ENCODE measurements at regions not wholly inside any gene's neighbourhood (a gene's known extent, or its start where the extent isn't known, plus 50 kb on each side); places are given as distances from the start of the nearest gene placed in this dataset.

- Histone ChIP-seq H3K36me3 (no peaks in the 10 kb centered on the region), H3K27me3 (peaks cover 15% of the 10 kb centered on the region; the same call in 1 of the 2 replicates), H3K27ac (no peak overlapping the region), H3K4me1 (no peaks in the 10 kb centered on the region), H3K9me3 (replicated peaks) (no peaks in the 10 kb centered on the region), H3K4me3 (no peak overlapping the region)
- no peak for DNase-seq
Measured at GRCh38 chr6:168130168-168130696, 51.2 kb upstream of the FRMD1 start.

GRCh38 chr6:168129292-168130167 is 50.5 kb upstream of the FRMD1 start:
- no peaks in the 10 kb centered on the region for H3K9me3 ChIP-seq (replicated peaks)
- no peaks in the 10 kb centered on the region for H3K4me1 ChIP-seq
- H3K27ac ChIP-seq = no peak overlapping the region
- H3K4me3 ChIP-seq = no peak overlapping the region
- H3K36me3 ChIP-seq = no peaks in the 10 kb centered on the region
- peaks cover 20% of the 10 kb centered on the region; the same call in 1 of the 2 replicates for H3K27me3 ChIP-seq
- no peak for DNase-seq

- H3K9me3 ChIP-seq (replicated peaks) = no peaks in the 10 kb centered on the region
- H3K27me3 ChIP-seq = peaks cover 20% of the 10 kb centered on the region; the same call in 1 of the 2 replicates
- H3K27ac ChIP-seq = no peak overlapping the region
- no peak overlapping the region for H3K4me3 ChIP-seq
- H3K4me1 ChIP-seq = no peaks in the 10 kb centered on the region
- no peaks in the 10 kb centered on the region for H3K36me3 ChIP-seq
- no peak for DNase-seq
Measured at GRCh38 chr6:168128631-168129291, 49.7 kb upstream of the FRMD1 start.
